ENCODE measurements at regions not wholly inside any gene's neighbourhood (a gene's known extent, or its start where the extent isn't known, plus 50 kb on each side); places are given as distances from the start of the nearest gene placed in this dataset.
A peak's percentile ranks its signal among the peaks of the same experiment; 100 is the strongest.

GRCh38 chr4:178080312-178080711 is 638.1 kb upstream of the AGA start:
- no peak for DNase-seq (ENCODE audit: low read depth in 1 of 2, low spot score in 1 of 2)
- TF ChIP-seq JUND (IDR thresholded peaks at IDR 0.05; ENCODE audit: low read depth), result no peak
- in situ Hi-C loops (cut with HindIII; ENCODE audit: low pct_unique_long_range_greater_than_20kb, low sequenced_read_pairs), result no loop called here

GRCh38 chr4:178081176-178081575 is 638.9 kb upstream of the AGA start:
- no peak for TF ChIP-seq JUND (IDR thresholded peaks at IDR 0.05; ENCODE audit: low read depth)
- in situ Hi-C loops (cut with HindIII; ENCODE audit: low pct_unique_long_range_greater_than_20kb, low sequenced_read_pairs), result no loop called here
- DNase-seq (ENCODE audit: low read depth in 1 of 2, low spot score in 1 of 2), result no peak

GRCh38 chr4:178081896-178082295 is 639.7 kb upstream of the AGA start:
- no peak for DNase-seq (ENCODE audit: low read depth in 1 of 2, low spot score in 1 of 2)
- in situ Hi-C loops (cut with HindIII; ENCODE audit: low pct_unique_long_range_greater_than_20kb, low sequenced_read_pairs), result no loop called here
- no peak for TF ChIP-seq JUND (IDR thresholded peaks at IDR 0.05; ENCODE audit: low read depth)

DNA sequence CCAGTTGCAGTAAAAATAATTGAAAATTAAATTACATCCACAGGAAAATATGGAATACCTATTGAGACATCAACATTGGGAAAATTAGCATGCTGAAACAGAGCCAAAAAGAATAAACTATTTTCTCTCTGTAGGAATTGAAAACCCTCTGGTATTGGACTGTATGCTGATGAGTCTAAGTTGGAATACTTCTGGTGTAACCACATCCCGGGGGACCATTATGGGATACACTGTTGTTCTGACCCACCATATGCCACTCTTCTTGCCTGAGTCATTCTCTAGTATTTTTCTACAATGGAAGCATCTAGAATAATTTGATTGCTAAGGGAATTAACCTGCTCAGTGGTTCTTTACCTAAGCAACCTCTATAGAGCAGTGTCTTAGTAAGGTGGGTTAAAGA is 640.7 kb upstream of the AGA start:
- no peak for DNase-seq (ENCODE audit: low read depth in 1 of 2, low spot score in 1 of 2)
- TF ChIP-seq JUND (IDR thresholded peaks at IDR 0.05; ENCODE audit: low read depth), result no peak
- in situ Hi-C loops (cut with HindIII; ENCODE audit: low pct_unique_long_range_greater_than_20kb, low sequenced_read_pairs), result no loop called here

DNA sequence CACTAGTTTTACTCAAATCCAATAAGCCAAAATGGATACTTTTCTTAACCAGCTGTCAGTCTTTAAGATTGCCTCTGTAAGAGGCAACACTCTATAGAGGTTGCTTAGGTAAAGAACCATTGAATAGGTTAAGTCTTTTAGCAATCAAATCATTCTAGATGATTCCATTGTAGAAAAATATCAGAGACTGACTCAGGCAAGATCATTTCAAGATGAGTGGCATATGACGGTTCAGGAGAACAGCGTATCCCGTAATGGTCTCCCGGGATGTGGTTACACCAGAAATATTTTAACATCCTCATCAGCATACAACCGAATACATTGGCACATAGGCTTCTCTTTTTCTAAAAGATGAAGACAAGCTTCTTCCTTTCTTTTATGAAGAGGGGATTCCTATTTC is 641.7 kb upstream of the AGA start:
- TF ChIP-seq JUND (IDR thresholded peaks at IDR 0.05; ENCODE audit: low read depth), result no peak
- in situ Hi-C loops (cut with HindIII; ENCODE audit: low pct_unique_long_range_greater_than_20kb, low sequenced_read_pairs), result no loop called here

GRCh38 chr4:178086320-178086719 is 644.1 kb upstream of the AGA start:
- DNase-seq (ENCODE audit: low read depth in 1 of 2, low spot score in 1 of 2), result peak in 1 of 2 experiments; percentile 10
- no peak for TF ChIP-seq JUND (IDR thresholded peaks at IDR 0.05; ENCODE audit: low read depth)
- in situ Hi-C loops (cut with HindIII; ENCODE audit: low pct_unique_long_range_greater_than_20kb, low sequenced_read_pairs), result no loop called here

More for the DNA sequence above, 641.7 kb upstream of the AGA start:
- DNase-seq (ENCODE audit: low read depth in 1 of 2, low spot score in 1 of 2), result no peak

DNA sequence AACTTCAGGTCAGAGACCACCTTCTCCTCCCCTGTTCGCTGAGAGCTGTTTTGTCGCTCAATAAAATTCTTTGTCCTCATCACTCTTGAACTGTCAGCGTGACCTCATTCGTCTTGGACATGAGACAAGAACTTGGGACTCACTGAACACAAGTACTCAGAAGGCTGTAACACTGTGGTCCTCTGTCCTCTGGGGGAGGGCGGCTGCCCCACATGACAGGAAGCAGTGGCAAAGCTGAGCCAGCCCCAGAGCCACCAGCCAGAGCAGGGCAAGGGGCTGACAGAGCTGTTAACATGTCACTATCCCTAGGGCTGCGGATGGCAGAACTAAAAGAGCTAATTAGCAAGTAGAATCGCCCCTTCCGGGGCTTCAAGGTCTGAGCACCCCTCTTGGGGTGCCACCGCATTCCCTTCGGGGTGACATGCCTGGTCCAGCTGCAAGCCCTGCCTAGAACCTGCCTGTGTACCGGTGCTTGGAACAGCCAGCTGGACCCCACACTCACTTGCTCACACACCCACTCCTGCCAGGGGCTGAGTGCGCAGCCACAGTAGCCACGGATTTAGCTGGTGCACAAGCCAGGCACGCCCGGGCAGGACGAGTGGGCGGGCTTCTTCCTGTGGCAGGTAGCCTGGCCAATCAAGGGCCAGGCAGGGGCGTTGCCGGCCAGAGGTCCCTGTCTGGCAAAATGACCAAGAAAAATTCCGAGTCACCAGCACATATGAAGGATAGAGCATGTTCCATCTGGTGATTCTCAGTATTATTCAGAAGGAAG is 648.6 kb upstream of the AGA start:
- DNase-seq (ENCODE audit: low read depth in 1 of 2, low spot score in 1 of 2), result peak in 1 of 2 experiments; percentile 8
- no peak for TF ChIP-seq JUND (IDR thresholded peaks at IDR 0.05; ENCODE audit: low read depth)

GRCh38 chr4:178102139-178102538 is 659.9 kb upstream of the AGA start:
- DNase-seq (ENCODE audit: low read depth in 1 of 2, low spot score in 1 of 2), result no peak
- no peak for TF ChIP-seq JUND (IDR thresholded peaks at IDR 0.05; ENCODE audit: low read depth)
- in situ Hi-C loops (cut with HindIII; ENCODE audit: low pct_unique_long_range_greater_than_20kb, low sequenced_read_pairs), result no loop called here

More for the DNA sequence above, 648.6 kb upstream of the AGA start:
- in situ Hi-C loops (cut with HindIII; ENCODE audit: low pct_unique_long_range_greater_than_20kb, low sequenced_read_pairs), result no loop called here

- no peak for TF ChIP-seq JUND (IDR thresholded peaks at IDR 0.05; ENCODE audit: low read depth)
- no peak for DNase-seq (ENCODE audit: low read depth in 1 of 2, low spot score in 1 of 2)
- in situ Hi-C loops (cut with HindIII; ENCODE audit: low pct_unique_long_range_greater_than_20kb, low sequenced_read_pairs), result no loop called here
These were observed 663.0 kb upstream of the AGA start for GRCh38 chr4:178105242-178105641.

DNA sequence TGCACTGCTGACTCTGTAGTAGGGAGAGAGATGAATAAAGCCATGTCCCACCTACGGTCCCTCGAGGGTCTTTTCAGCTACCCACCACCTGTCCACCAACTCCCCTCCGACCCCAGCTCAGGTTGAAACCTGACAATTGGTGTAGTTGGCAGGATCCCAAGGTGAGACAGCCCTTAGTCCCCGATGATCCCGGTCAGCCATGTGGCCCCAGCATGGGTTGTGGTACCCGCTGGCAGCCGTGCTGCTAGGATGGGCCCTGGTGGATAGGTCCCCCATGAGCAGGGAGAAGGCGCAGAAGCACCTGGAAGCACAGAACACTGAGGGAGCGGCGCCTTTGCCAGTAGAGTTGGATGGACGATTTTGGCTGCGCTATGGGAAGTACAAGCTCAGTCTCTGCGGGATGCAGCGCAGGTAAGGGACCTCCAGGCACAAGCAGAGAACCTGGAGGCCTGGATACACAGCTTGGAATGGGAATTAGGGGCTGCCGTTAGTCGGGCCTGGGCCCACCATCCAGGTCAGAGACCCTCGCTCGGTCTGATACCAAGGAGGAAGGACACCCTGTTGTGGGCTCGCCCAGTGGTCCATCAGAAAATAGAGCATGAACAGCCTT is 694.6 kb upstream of the AGA start:
- in situ Hi-C loops (cut with HindIII; ENCODE audit: low pct_unique_long_range_greater_than_20kb, low sequenced_read_pairs), result no loop called here
- DNase-seq (ENCODE audit: low read depth in 1 of 2, low spot score in 1 of 2), result no peak
- TF ChIP-seq JUND (IDR thresholded peaks at IDR 0.05; ENCODE audit: low read depth), result no peak

GRCh38 chr4:178137732-178138471 is 695.7 kb upstream of the AGA start:
- TF ChIP-seq JUND (IDR thresholded peaks at IDR 0.05; ENCODE audit: low read depth), result no peak
- no peak for DNase-seq (ENCODE audit: low read depth in 1 of 2, low spot score in 1 of 2)
- in situ Hi-C loops (cut with HindIII; ENCODE audit: low pct_unique_long_range_greater_than_20kb, low sequenced_read_pairs), result no loop called here

GRCh38 chr4:178138491-178138890 is 696.3 kb upstream of the AGA start:
- no peak for DNase-seq (ENCODE audit: low read depth in 1 of 2, low spot score in 1 of 2)
- in situ Hi-C loops (cut with HindIII; ENCODE audit: low pct_unique_long_range_greater_than_20kb, low sequenced_read_pairs), result no loop called here
- no peak for TF ChIP-seq JUND (IDR thresholded peaks at IDR 0.05; ENCODE audit: low read depth)

- no peak for TF ChIP-seq JUND (IDR thresholded peaks at IDR 0.05; ENCODE audit: low read depth)
- in situ Hi-C loops (cut with HindIII; ENCODE audit: low pct_unique_long_range_greater_than_20kb, low sequenced_read_pairs), result no loop called here
- no peak for DNase-seq (ENCODE audit: low read depth in 1 of 2, low spot score in 1 of 2)
These were observed 698.2 kb upstream of the AGA start for GRCh38 chr4:178140326-178140915.
